Endodermal cell (in vitro differentiated cells): ENCODE measurements at regions not wholly inside any gene's neighbourhood (a gene's known extent, or its start where the extent isn't known, plus 50 kb on each side); places are given as distances from the start of the nearest gene placed in this dataset.

ENCODE experiments used
- DNase-seq: peaks from one replicate; pipeline ENCODE4 v3.0.0-alpha.2; 2017
- H3K27ac ChIP-seq: 2 replicates; pipeline ENCODE4 v1.5.1; 2013; ENCODE audit warnings: mild to moderate bottlenecking, low read depth, low read length, moderate library complexity
- H3K27me3 ChIP-seq: 2 replicates; pipeline ENCODE4 v1.6.1; 2013; ENCODE audit warnings: mild to moderate bottlenecking, low read length, moderate library complexity; ENCODE audit not compliant: insufficient read depth, control insufficient read depth, poor library complexity, severe bottlenecking
- H3K36me3 ChIP-seq: 2 replicates; pipeline ENCODE4 v1.7.0; 2013; ENCODE audit warnings: mild to moderate bottlenecking, low read length, moderate library complexity; ENCODE audit not compliant: control insufficient read depth, insufficient read depth
- H3K4me1 ChIP-seq: one replicate; pipeline ENCODE4 v1.7.0; 2013; ENCODE audit warnings: low read length; ENCODE audit not compliant: control insufficient read depth, insufficient read depth
- H3K4me3 ChIP-seq: 2 replicates; pipeline ENCODE4 v1.5.1; 2013; ENCODE audit warnings: mild to moderate bottlenecking, low read length, moderate library complexity
- H3K9ac ChIP-seq: 2 replicates; pipeline ENCODE4 v1.6.1; 2013; ENCODE audit warnings: mild to moderate bottlenecking, low read length, moderate library complexity; ENCODE audit not compliant: poor library complexity, severe bottlenecking; ENCODE audit errors: extremely low read depth
- H3K9me3 ChIP-seq: 2 replicates; pipeline ENCODE4 v1.6.1; 2013; ENCODE audit warnings: mild to moderate bottlenecking, low read length, moderate library complexity; ENCODE audit not compliant: control insufficient read depth
- H3K27ac Mint-ChIP-seq: 2 replicates; pipeline ENCODE4 v1.8.0; 2020; ENCODE audit warnings: mixed read lengths
- H3K27me3 Mint-ChIP-seq: 2 replicates; pipeline ENCODE4 v1.8.0; 2021; ENCODE audit warnings: mild to moderate bottlenecking, mixed read lengths; ENCODE audit not compliant: insufficient read depth
- H3K36me3 Mint-ChIP-seq: 2 replicates; pipeline ENCODE4 v1.8.0; 2020; ENCODE audit warnings: low read depth, mixed read lengths
- H3K4me1 Mint-ChIP-seq: 2 replicates; pipeline ENCODE4 v1.8.0; 2020; ENCODE audit warnings: mixed read lengths
- H3K4me3 Mint-ChIP-seq: 2 replicates; pipeline ENCODE4 v1.8.0; 2020; ENCODE audit warnings: mild to moderate bottlenecking, moderate library complexity, mixed read lengths
- H3K9me3 Mint-ChIP-seq: 2 replicates; pipeline ENCODE4 v1.8.0; 2020; ENCODE audit warnings: mild to moderate bottlenecking, mixed read lengths
- WGBS, 2 experiments: methylation state at CpG; one replicate each; pipeline versions ENCODE4 v1.1.5 to v1.1.7; 2013; ENCODE audit warnings: missing lambda C conversion rate in 2 of 2, mixed read lengths in 1 of 2; ENCODE audit not compliant: insufficient coverage in 1 of 2, insufficient read length in 1 of 2; 5-methylcytosine and 5-hydroxymethylcytosine counted together
- TF ChIP-seq, protein P1 (sequence below): fragments of 200-600 bp; sonication (generic); conservative IDR thresholded peaks from 2 replicates; pipeline ENCODE4 v1.5.0; 2021; ENCODE audit warnings: antibody characterized with exemption, mild to moderate bottlenecking

DNA sequence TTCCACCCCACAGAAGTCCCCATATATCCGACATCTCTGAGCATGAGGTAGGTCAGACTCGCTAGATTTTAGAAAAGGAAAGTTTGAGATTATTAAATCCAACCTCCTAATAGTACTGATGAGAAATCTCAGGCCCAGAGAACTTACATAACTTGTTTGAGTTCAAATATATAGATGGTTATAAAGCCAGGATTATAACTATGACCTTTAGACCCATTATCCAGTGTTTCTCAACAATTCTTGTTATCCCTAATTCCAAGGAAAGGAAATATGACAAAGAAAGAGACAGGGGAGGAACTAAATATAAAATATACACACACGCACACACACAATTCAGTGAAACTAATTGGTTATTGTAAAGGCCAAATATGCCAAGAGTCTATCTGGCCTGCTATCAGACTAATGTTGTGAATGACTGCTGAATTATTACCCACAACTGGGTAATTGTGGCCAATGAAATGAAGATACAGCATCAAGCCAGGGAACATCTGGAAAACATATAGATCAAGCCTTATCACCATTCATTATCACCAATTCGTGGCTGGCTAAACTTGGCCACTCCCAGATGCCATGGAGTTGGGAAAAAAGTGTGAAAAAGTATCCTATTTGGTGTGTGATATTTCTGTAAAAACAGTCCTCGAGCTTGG lies 248.4 kb downstream of the PRELID2 start:
- no peaks in the 10 kb centered on the region for H3K27me3 Mint-ChIP-seq
- H3K9ac ChIP-seq: no peak overlapping the region
- no peak overlapping the region for H3K27ac ChIP-seq
- no peak overlapping the region for H3K4me3 Mint-ChIP-seq
- H3K4me3 ChIP-seq: no peak overlapping the region
- 96% methylated on average over 5 of the region's 5 CpGs; no CpG with 5 or more reads in 1 of the 2 experiments for WGBS, 2 experiments
- H3K27ac Mint-ChIP-seq: no peak overlapping the region
- no peaks in the 10 kb centered on the region for H3K36me3 Mint-ChIP-seq
- TF ChIP-seq, protein P1, sequence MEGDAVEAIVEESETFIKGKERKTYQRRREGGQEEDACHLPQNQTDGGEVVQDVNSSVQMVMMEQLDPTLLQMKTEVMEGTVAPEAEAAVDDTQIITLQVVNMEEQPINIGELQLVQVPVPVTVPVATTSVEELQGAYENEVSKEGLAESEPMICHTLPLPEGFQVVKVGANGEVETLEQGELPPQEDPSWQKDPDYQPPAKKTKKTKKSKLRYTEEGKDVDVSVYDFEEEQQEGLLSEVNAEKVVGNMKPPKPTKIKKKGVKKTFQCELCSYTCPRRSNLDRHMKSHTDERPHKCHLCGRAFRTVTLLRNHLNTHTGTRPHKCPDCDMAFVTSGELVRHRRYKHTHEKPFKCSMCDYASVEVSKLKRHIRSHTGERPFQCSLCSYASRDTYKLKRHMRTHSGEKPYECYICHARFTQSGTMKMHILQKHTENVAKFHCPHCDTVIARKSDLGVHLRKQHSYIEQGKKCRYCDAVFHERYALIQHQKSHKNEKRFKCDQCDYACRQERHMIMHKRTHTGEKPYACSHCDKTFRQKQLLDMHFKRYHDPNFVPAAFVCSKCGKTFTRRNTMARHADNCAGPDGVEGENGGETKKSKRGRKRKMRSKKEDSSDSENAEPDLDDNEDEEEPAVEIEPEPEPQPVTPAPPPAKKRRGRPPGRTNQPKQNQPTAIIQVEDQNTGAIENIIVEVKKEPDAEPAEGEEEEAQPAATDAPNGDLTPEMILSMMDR: no peak
- peaks cover 20% of the 10 kb centered on the region for H3K9me3 ChIP-seq
- peaks cover 9% of the 10 kb centered on the region for H3K9me3 Mint-ChIP-seq
- H3K36me3 ChIP-seq: no peaks in the 10 kb centered on the region
- DNase-seq: no peak
- no peaks in the 10 kb centered on the region for H3K4me1 ChIP-seq
- H3K27me3 ChIP-seq: no peaks in the 10 kb centered on the region
- no peaks in the 10 kb centered on the region for H3K4me1 Mint-ChIP-seq

DNA sequence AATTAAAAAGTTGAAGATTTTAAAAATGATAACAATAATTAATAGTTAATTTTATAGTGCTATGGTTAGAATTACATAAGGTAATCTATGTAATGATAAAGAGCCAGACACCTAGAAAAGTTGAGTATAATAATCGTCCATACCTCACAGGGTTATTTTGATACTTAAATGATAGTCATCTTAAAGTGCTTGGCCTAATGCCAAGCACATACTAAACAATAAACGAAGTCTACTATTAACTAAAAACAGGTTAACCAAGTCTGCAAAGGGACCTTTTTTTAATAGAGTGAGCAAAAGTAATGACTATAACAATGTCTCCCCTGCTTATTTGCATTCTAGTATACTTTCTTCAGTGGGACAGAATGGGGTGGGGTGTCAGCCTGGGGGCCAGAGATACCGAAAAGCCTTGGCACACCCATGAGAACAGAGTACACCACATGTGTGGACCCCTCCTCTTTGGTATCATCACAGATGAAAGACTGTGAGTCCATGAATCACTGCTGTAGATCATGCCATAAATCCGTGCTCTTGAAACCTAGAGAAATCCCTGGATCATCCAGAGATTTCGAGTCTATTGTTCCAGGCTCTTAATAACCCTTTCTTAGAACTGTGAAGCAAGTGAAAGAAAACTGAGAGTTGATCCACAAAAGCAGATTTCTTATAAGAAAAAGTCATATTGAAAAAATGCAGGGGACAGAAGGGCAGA lies 249.5 kb downstream of the PRELID2 start:
- WGBS, 2 experiments: 90 to 91% methylated on average over 2 to 5 of the region's 5 CpGs
- TF ChIP-seq, protein P1: no peak
- H3K36me3 Mint-ChIP-seq: no peaks in the 10 kb centered on the region

DNA sequence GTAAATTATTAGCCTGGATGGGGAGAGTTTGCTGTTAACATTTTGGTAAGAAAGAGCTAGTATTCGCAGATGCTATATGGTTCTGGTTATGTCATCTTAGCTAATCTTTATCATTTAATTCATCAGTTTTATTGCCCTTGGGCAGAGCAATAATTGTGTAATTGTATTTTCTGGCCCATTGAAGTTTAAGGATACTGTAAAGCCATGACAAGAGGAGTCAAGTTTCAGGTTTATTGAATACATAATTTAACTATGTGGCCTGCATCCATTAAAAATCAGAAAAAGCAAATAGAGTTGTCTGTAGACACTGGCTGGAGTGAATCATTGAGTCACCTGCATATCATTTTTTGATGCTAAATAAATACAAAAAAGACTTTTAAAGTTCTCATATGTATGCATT lies 255.8 kb downstream of the PRELID2 start:
- H3K4me3 Mint-ChIP-seq: no peak overlapping the region
- no peak for DNase-seq
- H3K4me1 Mint-ChIP-seq: no peaks in the 10 kb centered on the region
- H3K36me3 Mint-ChIP-seq: no peaks in the 10 kb centered on the region
- Histone ChIP-seq H3K27me3 (no peaks in the 10 kb centered on the region), H3K27ac (no peak overlapping the region), H3K9me3 (peaks cover 17% of the 10 kb centered on the region), H3K4me1 (no peaks in the 10 kb centered on the region), H3K36me3 (no peaks in the 10 kb centered on the region), H3K9ac (no peak overlapping the region), H3K4me3 (no peak overlapping the region)
- WGBS, 2 experiments: no CpG with 5 or more reads among the region's 1 CpG
- H3K27ac Mint-ChIP-seq: no peak overlapping the region
- H3K27me3 Mint-ChIP-seq: no peaks in the 10 kb centered on the region
- peaks cover 6% of the 10 kb centered on the region for H3K9me3 Mint-ChIP-seq
- TF ChIP-seq, protein P1: no peak

More for the DNA sequence above, 249.5 kb downstream of the PRELID2 start:
- peaks cover 20% of the 10 kb centered on the region for H3K9me3 ChIP-seq
- H3K9ac ChIP-seq: no peak overlapping the region
- no peak for DNase-seq
- H3K4me1 ChIP-seq: no peaks in the 10 kb centered on the region
- H3K36me3 ChIP-seq: no peaks in the 10 kb centered on the region
- no peak overlapping the region for H3K4me3 ChIP-seq
- Mint-ChIP-seq H3K27me3 (no peaks in the 10 kb centered on the region), H3K4me1 (no peaks in the 10 kb centered on the region), H3K4me3 (no peak overlapping the region), H3K27ac (no peak overlapping the region), H3K9me3 (peaks cover 9% of the 10 kb centered on the region)
- H3K27me3 ChIP-seq: no peaks in the 10 kb centered on the region
- H3K27ac ChIP-seq: no peak overlapping the region
